Astrocyte of the spinal cord (primary cell): ENCODE measurements at regions not wholly inside any gene's neighbourhood (a gene's known extent, or its start where the extent isn't known, plus 50 kb on each side); places are given as distances from the start of the nearest gene placed in this dataset.

Experiments
- DNase-seq: peaks from one replicate; pipeline ENCODE4 v3.0.0; 2011; ENCODE audit warnings: low read depth, low spot score
- H3K4me3 ChIP-seq: 2 replicates; pipeline ENCODE4 v1.5.1; 2011; ENCODE audit warnings: low read depth, mild to moderate bottlenecking, low read length, moderate library complexity
- CTCF ChIP-seq: IDR thresholded peaks from 2 replicates; pipeline ENCODE4 v1.5.1; 2012; ENCODE audit warnings: low read depth, mild to moderate bottlenecking, low read length, inconsistent platforms
- in situ Hi-C: cut with HindIII; loops from 2 replicates; pipeline ENCODE4 v1.10.0; 2017; ENCODE audit warnings: low sequenced_read_pairs

GRCh38 chr18:49709347-49709690 is 104.0 kb downstream of the ACAA2 start:
- DNase-seq: no peak
- no peak for TF ChIP-seq CTCF
- H3K4me3 ChIP-seq: no peak overlapping the region
- in situ Hi-C loops: no loop called here

- DNase-seq: no peak
- no peak for TF ChIP-seq CTCF
- in situ Hi-C loops: no loop called here
- H3K4me3 ChIP-seq: no peak overlapping the region
Measured at GRCh38 chr18:49708662-49709346, 104.5 kb downstream of the ACAA2 start.

GRCh38 chr18:49707599-49707998 is 105.7 kb downstream of the ACAA2 start:
- in situ Hi-C loops: no loop called here
- no peak for TF ChIP-seq CTCF

GRCh38 chr18:49704334-49704733 is 109.0 kb downstream of the ACAA2 start:
- in situ Hi-C loops: no loop called here
- no peak for TF ChIP-seq CTCF
- no peak for DNase-seq
- no peak overlapping the region for H3K4me3 ChIP-seq

More at GRCh38 chr18:49707599-49707998, 105.7 kb downstream of the ACAA2 start:
- no peak overlapping the region for H3K4me3 ChIP-seq
- no peak for DNase-seq

- in situ Hi-C loops: no loop called here
- TF ChIP-seq CTCF: no peak
- no peak for DNase-seq
- no peak overlapping the region for H3K4me3 ChIP-seq
Measured at GRCh38 chr18:49701190-49701589, 112.1 kb downstream of the ACAA2 start.

GRCh38 chr18:49699303-49699702 is 114.0 kb downstream of the ACAA2 start:
- no peak overlapping the region for H3K4me3 ChIP-seq
- no peak for DNase-seq
- in situ Hi-C loops: no loop called here
- no peak for TF ChIP-seq CTCF
